ENCODE measurements at regions not wholly inside any gene's neighbourhood (a gene's known extent, or its start where the extent isn't known, plus 50 kb on each side); places are given as distances from the start of the nearest gene placed in this dataset.
A peak's percentile ranks its signal among the peaks of the same experiment; 100 is the strongest.

DNA sequence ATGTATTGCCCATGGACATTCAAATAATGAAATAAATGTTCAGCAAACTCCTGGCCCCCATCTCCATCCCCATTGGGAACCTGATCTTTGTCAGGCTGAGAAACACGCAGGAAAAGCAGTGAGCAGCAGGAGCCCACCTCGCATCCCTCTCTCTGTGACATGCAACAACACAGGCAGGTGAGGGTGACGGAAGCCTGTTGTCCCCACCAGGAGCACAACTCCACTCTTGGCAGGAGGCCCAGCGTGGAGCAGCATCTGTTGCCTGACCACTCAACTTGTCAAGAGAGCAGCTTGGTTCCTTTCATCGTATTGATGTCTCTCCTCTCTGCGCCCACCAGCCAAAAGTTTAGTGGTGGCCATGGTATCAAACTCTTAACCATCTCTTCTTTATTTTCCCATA, 586.9 kb upstream of the ARID1B start:
- Mint-ChIP-seq H3K27ac (peak overlapping the region; percentile 7), H3K4me3 (no peak overlapping the region), H3K4me1 (peaks cover 13% of the 10 kb centered on the region), H3K27me3 (no peaks in the 10 kb centered on the region), H3K36me3 (ENCODE audit: low read depth) (no peaks in the 10 kb centered on the region), H3K9me3 (peaks cover 4% of the 10 kb centered on the region)
- no peak for ATAC-seq (replicated peaks)

DNA sequence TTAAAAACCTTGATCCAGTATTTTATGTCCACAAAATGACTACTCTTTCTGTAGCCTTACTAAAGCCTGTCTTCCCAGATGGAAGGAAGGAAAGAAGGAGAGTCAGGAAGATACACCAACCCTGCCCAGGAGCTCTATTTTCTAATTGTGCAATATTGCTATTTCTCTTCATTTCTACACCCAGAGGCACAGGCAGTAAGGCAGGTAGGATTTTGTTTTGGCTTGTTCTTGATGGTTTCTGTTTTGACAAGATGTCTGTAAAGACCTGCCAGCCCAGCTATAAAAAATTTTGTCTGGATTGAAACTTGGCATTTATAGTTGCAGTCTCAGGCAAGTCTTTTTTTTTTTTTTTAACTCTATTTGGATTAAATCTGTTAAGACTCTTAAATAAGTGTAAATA, 587.5 kb upstream of the ARID1B start:
- Mint-ChIP-seq H3K4me1 (peaks cover 13% of the 10 kb centered on the region), H3K27me3 (no peaks in the 10 kb centered on the region), H3K9me3 (peaks cover 4% of the 10 kb centered on the region), H3K36me3 (ENCODE audit: low read depth) (no peaks in the 10 kb centered on the region), H3K4me3 (no peak overlapping the region), H3K27ac (no peak overlapping the region)
- ATAC-seq (replicated peaks): no peak

DNA sequence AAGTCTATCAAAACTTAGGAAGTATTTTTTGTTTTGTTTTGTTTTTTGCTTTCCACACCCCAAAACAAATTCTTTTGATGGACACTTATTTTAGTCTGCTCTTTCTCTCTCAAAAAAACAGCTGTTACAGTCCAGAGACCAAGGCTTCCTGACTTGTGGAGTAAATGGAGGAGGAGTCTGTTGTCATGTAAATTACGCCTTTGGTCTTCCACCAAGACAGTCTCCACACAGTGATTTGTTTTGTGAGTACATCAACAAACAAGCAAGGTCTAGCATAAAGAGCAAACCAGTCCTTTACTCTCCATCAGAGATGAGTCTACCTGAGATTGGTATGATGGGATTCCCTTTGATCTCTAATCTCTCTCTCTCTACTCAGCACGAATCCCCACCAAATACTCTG, 588.0 kb upstream of the ARID1B start:
- Mint-ChIP-seq H3K9me3 (peaks cover under 1% of the 10 kb centered on the region), H3K36me3 (ENCODE audit: low read depth) (no peaks in the 10 kb centered on the region), H3K27me3 (no peaks in the 10 kb centered on the region), H3K27ac (no peak overlapping the region), H3K4me1 (peaks cover 13% of the 10 kb centered on the region), H3K4me3 (no peak overlapping the region)
- no peak for ATAC-seq (replicated peaks)

DNA sequence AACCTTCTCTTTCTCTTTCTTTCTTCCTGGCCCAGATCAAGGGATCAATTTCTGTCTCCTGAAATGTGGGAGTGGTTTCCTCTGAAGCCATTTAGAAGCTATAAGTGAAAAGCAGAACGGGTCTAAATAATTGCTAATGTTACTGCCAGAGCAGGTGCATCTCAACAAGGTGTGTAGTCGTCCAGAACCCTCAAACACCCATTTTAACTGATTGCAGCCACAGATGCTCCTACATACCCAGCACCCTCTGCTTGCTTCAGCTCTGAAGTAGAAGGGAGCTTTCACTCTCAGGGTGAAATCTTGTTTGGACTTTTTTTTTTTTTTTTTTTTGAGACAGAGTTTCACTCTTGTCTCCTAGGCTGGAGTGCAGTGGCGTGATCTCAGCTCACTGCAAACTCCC, 592.1 kb upstream of the ARID1B start:
- H3K27ac Mint-ChIP-seq: no peak overlapping the region

DNA sequence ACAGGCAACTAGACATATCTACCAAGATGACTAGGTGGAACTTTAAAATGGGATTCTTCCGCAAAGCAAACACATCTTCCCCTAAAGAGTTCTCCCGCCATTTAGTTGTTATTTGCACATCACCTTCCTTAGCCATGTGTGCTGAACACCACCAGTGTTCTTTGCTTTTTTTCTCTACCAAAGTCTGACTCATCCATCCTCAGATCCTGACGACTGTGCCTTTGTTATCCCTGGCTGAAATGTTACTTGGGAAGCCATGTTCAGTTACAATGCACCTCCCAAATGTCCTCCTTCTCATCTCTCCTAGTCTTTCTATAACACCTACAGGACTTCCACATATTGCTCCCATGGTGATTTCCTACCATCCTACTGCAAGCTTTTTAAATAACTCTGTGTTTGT, 593.5 kb upstream of the ARID1B start:
- Mint-ChIP-seq H3K4me1 (peaks cover 7% of the 10 kb centered on the region), H3K4me3 (no peak overlapping the region), H3K36me3 (ENCODE audit: low read depth) (no peaks in the 10 kb centered on the region)

More for the DNA sequence above, 592.1 kb upstream of the ARID1B start:
- no peak for ATAC-seq (replicated peaks)
- Mint-ChIP-seq H3K36me3 (ENCODE audit: low read depth) (no peaks in the 10 kb centered on the region), H3K4me1 (peaks cover 7% of the 10 kb centered on the region), H3K9me3 (peaks cover 5% of the 10 kb centered on the region), H3K27me3 (no peaks in the 10 kb centered on the region), H3K4me3 (no peak overlapping the region)

DNA sequence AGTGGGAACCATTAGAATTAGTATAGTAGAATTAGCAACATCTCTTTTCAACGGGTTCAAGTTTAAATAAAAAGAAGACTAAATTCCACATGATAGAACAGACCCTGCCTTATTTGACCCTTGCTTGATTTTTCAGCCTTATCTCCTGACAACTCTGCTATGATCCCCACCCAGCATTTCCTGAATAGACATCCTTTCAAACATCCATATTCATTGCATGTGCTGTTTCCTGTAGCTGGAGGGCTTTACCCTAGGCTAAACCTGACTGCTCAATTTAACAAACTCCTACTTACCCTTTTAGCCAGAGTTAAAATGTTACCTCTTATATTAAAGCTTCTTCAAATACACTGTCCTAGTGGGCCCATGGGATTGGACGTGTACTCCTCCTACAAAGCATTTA, 594.8 kb upstream of the ARID1B start:
- Mint-ChIP-seq H3K4me3 (no peak overlapping the region), H3K4me1 (peaks cover 7% of the 10 kb centered on the region), H3K27ac (no peak overlapping the region), H3K36me3 (ENCODE audit: low read depth) (no peaks in the 10 kb centered on the region), H3K9me3 (peaks cover 10% of the 10 kb centered on the region), H3K27me3 (no peaks in the 10 kb centered on the region)
- ATAC-seq (replicated peaks): no peak

More for the DNA sequence above, 593.5 kb upstream of the ARID1B start:
- no peaks in the 10 kb centered on the region for H3K27me3 Mint-ChIP-seq
- H3K27ac Mint-ChIP-seq: no peak overlapping the region
- ATAC-seq (replicated peaks): no peak
- peaks cover 5% of the 10 kb centered on the region for H3K9me3 Mint-ChIP-seq

DNA sequence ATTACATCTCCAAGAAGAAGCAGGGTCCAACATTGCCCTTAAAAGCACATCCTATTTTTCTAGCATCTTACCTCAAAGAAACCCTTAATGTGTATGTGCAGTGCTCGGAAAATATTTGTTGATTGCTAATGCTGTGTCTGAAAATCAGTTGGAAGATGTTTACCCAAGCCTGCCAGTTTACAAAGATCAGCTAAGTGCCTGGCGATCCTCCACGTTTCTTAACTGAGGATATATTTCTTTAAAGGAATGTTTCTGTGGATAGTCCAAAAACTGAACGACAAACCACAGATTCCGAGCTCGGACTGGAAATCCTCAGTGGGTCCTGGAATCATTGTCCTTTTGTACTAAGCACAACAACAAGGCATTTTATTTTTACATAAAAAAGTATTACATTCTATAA, 595.7 kb upstream of the ARID1B start:
- H3K36me3 Mint-ChIP-seq (ENCODE audit: low read depth): no peaks in the 10 kb centered on the region
- H3K27me3 Mint-ChIP-seq: no peaks in the 10 kb centered on the region
- H3K4me1 Mint-ChIP-seq: peaks cover 7% of the 10 kb centered on the region
- no peak overlapping the region for H3K27ac Mint-ChIP-seq
- ATAC-seq (replicated peaks): no peak
- no peak overlapping the region for H3K4me3 Mint-ChIP-seq
- H3K9me3 Mint-ChIP-seq: peaks cover 10% of the 10 kb centered on the region

DNA sequence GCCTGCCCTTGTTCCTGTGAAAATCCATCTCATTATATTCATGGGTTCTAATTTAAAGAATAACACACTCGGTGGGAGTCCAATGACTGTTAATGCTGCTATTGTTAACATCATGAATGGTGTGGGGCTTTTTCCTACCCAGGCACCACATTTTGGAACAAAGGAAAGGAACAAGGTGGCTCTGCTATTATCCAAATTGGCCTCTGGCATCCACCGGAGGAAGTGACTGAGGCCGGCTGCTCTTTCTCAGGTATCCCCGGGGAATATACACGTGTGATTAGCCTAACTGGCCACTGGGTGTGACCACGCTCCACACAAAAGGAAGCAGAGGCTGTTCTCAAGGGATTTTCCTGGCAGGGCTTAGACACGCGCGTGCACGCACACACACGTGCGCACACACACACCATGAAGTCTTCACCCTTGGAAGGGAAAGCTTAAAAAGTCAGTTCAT, 601.2 kb upstream of the ARID1B start:
- H3K4me3 Mint-ChIP-seq: peak overlapping the region; percentile 72
- no peaks in the 10 kb centered on the region for H3K27me3 Mint-ChIP-seq
- no peak for ATAC-seq (replicated peaks)
- peaks cover 8% of the 10 kb centered on the region for H3K9me3 Mint-ChIP-seq
- no peaks in the 10 kb centered on the region for H3K36me3 Mint-ChIP-seq (ENCODE audit: low read depth)
- H3K4me1 Mint-ChIP-seq: peaks cover 14% of the 10 kb centered on the region
- peak overlapping the region; percentile 96 for H3K27ac Mint-ChIP-seq

DNA sequence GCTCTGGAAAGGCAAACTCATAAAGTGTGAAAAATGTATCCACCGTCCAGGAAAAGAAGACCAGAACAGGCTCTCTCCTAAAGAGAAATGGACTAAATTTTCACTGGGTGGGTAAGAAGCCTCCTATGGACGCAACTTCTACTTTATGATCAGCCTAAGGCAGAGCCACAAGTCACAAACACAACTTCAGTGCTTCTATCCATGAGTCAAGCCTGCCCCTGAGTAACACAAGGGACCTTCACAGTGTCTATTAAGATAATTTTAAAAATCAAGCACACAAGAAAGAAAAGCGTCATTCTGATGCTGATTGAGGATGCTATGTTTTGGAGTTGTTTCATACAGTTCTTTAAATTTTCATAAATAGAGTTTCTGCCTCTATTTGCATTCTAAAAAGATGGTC, 601.7 kb upstream of the ARID1B start:
- Mint-ChIP-seq H3K27ac (peak overlapping the region; percentile 96), H3K9me3 (peaks cover 8% of the 10 kb centered on the region)

DNA sequence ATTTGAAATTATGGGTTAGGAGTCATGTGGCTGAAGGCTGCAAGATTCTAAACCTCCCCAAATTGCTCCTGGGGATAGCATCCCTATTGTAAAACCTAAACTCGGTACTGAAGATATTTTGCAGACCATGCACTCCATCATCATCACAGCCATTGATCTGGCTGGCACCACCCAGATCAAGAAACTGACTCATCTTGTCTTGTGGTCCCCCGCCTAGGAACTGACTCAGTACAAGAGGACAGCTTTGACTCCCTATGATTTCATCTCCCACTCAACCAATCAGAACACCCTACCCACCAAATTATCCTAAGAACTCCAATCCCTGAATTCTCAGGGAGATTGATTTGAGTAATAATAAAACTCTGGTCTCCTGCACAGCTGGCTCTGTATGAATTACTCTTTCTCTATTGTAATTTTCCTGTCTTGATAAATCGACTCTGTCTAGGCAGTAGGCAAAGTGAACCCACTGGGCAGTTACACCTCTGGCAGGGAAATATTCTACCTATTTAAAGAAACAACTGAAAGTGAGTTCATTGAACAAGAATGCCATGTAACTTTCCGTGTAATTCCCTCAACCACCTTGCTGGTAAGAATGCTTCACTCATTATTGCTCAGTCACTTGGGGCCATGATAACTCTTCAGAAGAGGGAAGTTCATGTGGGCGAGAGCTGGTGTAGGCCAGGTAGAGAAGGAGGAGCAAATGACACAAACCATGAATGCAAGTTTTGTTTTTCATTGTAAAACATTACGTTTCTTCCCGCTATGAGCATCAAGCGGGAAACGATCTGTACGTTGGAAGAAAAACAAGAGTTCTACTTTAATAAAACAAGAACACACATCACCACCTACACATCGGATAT, 602.9 kb upstream of the ARID1B start:
- Mint-ChIP-seq H3K4me3 (peak overlapping the region; percentile 72), H3K36me3 (ENCODE audit: low read depth) (no peaks in the 10 kb centered on the region), H3K4me1 (peaks cover 14% of the 10 kb centered on the region), H3K9me3 (peaks cover 8% of the 10 kb centered on the region), H3K27ac (peak overlapping the region; percentile 96), H3K27me3 (no peaks in the 10 kb centered on the region)
- peak; percentile 92 for ATAC-seq (replicated peaks)

More for the DNA sequence above, 601.7 kb upstream of the ARID1B start:
- no peak for ATAC-seq (replicated peaks)
- H3K4me1 Mint-ChIP-seq: peaks cover 14% of the 10 kb centered on the region
- no peaks in the 10 kb centered on the region for H3K27me3 Mint-ChIP-seq
- H3K4me3 Mint-ChIP-seq: peak overlapping the region; percentile 72
- no peaks in the 10 kb centered on the region for H3K36me3 Mint-ChIP-seq (ENCODE audit: low read depth)

DNA sequence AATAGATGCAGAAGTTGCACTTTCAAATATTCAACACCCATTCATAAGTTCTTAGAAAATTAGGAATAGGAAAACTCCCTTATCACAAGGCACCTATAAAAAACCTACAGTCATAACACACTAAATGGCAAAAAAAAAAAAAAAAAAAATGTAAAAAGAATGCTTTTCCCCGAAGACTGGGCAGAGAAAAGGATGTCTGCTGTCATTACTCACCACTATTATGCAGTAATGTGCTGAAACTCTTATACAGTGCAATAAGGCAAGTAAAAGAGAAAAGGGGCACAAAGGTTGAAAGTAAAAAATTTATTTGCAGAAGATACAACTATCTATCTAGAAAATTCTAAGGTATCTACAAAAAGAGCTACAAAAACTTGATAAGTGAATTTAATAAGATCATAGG, 607.8 kb upstream of the ARID1B start:
- no peak for ATAC-seq (replicated peaks)
- Mint-ChIP-seq H3K4me1 (peaks cover 25% of the 10 kb centered on the region), H3K27me3 (no peaks in the 10 kb centered on the region), H3K36me3 (ENCODE audit: low read depth) (no peaks in the 10 kb centered on the region), H3K4me3 (no peak overlapping the region), H3K9me3 (no peaks in the 10 kb centered on the region), H3K27ac (peak overlapping the region; percentile 49)

DNA sequence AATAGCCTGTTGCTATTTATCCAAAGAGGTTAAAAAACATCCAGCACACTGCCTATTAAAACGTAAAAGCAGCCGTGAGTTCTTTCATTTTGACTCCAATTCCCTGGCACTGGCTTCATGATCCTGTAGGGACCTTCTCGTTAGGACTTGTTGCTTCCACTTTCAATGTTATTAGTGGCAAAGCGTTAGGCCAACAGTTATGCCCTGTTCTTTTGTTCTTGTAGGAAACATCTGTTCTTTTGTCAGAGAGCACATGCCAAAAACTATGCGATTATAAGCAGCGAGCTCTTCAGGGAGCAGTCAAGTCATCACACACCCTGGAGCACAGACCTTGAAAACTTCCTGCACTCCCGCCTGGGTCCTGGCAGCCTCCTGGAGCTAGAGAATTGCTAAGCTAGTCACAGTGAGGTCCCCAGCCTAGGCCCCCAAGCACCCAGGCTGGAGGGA, 609.5 kb upstream of the ARID1B start:
- Mint-ChIP-seq H3K27ac (peak overlapping the region; percentile 88), H3K4me3 (peak overlapping the region; percentile 82), H3K4me1 (peaks cover 21% of the 10 kb centered on the region), H3K9me3 (no peaks in the 10 kb centered on the region), H3K27me3 (no peaks in the 10 kb centered on the region), H3K36me3 (ENCODE audit: low read depth) (no peaks in the 10 kb centered on the region)
- peak; percentile 2 for ATAC-seq (replicated peaks)

DNA sequence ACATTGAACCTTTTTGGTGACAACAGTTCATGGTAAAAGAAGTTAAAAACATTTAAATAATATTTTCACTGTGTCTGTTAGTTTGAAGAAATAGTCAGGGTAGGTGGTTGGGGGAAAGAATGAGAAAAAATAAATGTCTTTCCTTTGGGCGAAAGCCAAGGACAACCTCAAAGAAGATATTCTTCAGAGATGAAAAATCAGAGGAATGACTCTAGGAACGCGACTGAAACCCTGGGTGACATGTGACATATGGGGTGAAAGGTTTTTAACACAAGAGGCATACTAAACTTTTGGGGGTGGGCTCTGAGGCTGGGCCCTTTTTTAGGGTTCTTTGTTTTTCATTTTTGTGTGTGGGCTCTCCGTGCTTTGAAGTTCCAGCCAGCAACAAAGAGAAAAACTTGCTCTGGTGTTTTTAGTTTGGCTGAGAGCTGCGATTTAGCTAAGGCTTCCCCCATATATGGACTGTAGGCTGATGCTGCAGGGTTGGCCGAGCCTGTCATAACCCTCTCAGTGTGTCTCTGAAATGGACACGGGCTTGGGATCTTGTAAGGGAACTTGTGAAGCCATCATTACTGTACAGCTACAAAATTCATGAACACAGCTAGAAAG, 610.1 kb upstream of the ARID1B start:
- ATAC-seq (replicated peaks): peak; percentile 51
- Mint-ChIP-seq H3K27me3 (no peaks in the 10 kb centered on the region), H3K27ac (peak overlapping the region; percentile 88), H3K4me1 (peaks cover 21% of the 10 kb centered on the region), H3K4me3 (peak overlapping the region; percentile 82), H3K9me3 (no peaks in the 10 kb centered on the region), H3K36me3 (ENCODE audit: low read depth) (no peaks in the 10 kb centered on the region)

DNA sequence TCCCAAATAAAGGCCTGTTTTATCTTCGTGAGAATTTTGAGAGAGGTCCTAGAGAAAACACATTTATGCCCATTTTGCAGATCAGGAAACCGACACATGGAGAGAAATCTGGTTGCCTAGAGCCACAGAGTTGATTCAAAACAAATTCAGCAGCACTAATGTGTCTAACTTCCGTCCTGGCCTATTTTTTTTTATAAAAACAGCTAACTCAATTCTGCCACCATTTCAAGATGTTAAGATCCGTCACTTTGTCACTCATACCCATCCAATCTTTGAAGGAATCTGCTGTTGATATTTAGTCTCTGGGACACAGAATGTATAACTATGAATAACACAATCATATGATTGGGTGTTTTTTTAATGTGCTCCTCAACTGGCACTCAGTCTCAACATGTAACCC, 611.1 kb upstream of the ARID1B start:
- peak overlapping the region; percentile 82 for H3K4me3 Mint-ChIP-seq
- no peaks in the 10 kb centered on the region for H3K9me3 Mint-ChIP-seq
- no peaks in the 10 kb centered on the region for H3K27me3 Mint-ChIP-seq
- H3K27ac Mint-ChIP-seq: peak overlapping the region; percentile 88
- no peaks in the 10 kb centered on the region for H3K36me3 Mint-ChIP-seq (ENCODE audit: low read depth)
- H3K4me1 Mint-ChIP-seq: peaks cover 21% of the 10 kb centered on the region
- peak; percentile 54 for ATAC-seq (replicated peaks)
